GM10266 (cell line): ENCODE measurements at regions not wholly inside any gene's neighbourhood (a gene's known extent, or its start where the extent isn't known, plus 50 kb on each side); places are given as distances from the start of the nearest gene placed in this dataset.

Experiments
- DNase-seq: peaks from one replicate; pipeline ENCODE4 v3.0.0; 2012; ENCODE audit errors: extremely low spot score
- TF ChIP-seq, protein P1 (sequence below): IDR thresholded peaks from 2 replicates; pipeline ENCODE4 v1.5.1; 2012; ENCODE audit warnings: mild to moderate bottlenecking, low read depth; ENCODE audit not compliant: control insufficient read depth, insufficient read depth; ENCODE audit errors: missing control alignments

DNA sequence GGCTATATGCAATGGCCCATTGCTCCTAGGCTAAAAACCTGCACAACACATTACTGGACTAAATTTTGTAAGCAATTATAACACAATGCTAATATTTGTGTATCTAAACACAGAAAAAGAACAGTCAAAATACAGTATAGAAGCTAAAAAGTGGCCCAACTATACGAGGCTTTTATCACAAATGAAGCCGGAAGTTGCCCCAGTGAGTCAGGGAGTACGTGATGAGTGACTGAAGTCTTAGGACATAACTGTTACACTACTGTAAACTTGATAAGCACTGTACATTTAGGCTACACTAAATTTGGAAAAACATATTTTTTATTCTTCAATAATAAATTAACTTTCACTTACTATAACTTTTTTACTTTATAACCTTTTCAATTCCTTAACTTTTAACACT is 105.2 kb upstream of the PRR16 start:
- DNase-seq = no peak
- TF ChIP-seq, protein P1, sequence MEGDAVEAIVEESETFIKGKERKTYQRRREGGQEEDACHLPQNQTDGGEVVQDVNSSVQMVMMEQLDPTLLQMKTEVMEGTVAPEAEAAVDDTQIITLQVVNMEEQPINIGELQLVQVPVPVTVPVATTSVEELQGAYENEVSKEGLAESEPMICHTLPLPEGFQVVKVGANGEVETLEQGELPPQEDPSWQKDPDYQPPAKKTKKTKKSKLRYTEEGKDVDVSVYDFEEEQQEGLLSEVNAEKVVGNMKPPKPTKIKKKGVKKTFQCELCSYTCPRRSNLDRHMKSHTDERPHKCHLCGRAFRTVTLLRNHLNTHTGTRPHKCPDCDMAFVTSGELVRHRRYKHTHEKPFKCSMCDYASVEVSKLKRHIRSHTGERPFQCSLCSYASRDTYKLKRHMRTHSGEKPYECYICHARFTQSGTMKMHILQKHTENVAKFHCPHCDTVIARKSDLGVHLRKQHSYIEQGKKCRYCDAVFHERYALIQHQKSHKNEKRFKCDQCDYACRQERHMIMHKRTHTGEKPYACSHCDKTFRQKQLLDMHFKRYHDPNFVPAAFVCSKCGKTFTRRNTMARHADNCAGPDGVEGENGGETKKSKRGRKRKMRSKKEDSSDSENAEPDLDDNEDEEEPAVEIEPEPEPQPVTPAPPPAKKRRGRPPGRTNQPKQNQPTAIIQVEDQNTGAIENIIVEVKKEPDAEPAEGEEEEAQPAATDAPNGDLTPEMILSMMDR = no peak

- no peak for DNase-seq
- TF ChIP-seq, protein P1 = no peak
Observed at GRCh38 chr5:120361941-120362340, 102.2 kb upstream of the PRR16 start.

DNA sequence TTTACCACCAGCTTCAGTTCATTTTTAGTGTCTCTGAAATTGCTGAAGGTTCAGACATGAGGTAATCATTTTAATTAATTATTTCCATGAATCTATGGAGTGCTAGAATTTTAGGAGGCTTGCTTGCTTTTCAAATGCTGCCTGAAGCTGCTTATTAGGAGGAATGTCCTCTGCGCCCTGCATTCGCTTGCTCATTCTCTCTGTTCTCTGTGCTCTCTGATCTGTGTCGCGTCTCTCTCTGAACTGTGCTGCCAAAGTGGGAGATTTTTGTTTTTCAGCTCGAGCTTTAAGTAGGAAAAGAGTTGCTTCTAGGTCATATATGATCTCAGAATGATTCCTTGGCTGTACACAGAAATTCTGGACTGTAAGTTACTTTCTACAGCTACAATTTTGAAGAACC is 101.7 kb upstream of the PRR16 start:
- TF ChIP-seq, protein P1 = no peak
- DNase-seq = no peak

- no peak for DNase-seq
- TF ChIP-seq, protein P1 = no peak
Observed at GRCh38 chr5:120365656-120366446, 98.2 kb upstream of the PRR16 start.

DNA sequence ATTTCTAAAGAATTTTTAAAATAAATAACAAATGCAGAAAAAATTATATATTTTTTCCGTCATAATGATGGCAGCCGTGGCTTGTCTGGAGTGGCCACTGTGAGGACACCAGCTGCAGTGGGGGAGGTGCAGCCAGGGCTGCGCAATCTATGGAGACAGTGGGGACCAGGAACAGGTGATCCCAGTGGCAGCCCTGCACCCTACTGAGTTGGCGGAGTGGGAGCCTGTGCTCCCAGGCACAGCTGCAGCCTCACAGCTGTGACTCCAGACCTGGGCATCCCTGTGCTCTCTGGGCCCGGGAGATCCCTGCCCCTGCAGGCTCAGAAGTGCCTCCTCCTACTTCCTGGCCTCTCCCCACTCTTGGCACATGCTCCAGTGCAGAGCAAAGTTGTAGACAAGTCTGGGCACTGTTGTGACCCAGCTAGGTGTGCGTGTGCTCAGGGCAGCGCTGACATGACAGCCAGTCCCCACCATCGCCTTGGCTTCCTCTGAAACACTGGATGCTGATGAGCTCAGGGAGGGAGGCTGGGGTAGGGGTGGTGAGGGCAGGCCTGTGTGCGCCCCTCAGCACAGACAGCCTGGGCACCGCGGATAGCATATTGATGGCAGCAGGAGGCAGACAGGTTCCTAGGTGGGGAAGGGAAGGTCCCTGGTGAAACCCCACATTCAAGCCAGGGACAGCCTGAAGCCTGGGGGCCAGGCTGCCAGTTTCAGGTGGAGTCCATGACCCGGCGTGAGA is 96.0 kb upstream of the PRR16 start:
- no peak for DNase-seq
- TF ChIP-seq, protein P1 = no peak

GRCh38 chr5:120368923-120369715 is 95.0 kb upstream of the PRR16 start:
- no peak for DNase-seq
- TF ChIP-seq, protein P1 = no peak

DNA sequence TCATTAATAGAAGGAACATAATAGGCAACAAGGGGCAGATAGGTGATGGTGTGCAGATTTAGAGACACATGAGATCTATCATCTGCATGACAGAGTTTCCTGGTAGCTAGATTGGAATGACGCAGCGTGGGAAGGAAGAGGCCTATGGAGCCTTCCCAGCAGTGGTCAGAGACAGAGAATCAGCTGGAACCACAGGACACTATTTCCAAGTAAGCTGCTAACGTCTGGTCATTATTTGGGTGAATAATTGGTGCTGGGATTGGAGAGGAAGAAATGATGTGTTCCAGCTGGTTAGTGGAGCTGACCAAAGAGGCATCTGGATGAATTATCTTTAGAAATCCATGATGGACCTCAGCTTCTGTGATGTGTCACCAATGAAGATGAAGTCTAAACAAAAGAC is 91.2 kb upstream of the PRR16 start:
- DNase-seq = no peak
- TF ChIP-seq, protein P1 = no peak
